ENCODE measurements at regions not wholly inside any gene's neighbourhood (a gene's known extent, or its start where the extent isn't known, plus 50 kb on each side); places are given as distances from the start of the nearest gene placed in this dataset.

DNA sequence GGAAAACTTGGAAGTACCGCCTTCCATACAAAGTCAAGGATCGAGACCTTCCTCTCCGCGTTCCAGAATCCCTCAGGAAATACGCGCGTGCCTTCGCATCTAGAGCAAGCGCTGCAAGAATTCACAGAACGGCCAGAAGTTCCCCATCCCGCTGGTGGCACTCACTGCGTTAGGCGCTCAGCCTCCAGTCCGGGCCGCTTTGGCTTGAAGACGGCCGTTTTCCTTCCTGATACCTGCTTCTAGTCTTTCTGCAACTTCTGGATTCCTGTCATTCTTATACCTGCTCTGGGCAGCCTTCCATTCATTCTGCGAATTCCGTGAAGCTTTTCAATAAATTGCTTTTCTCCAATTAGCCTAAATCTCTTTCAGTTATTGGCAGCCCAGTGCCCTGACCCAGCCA lies 896.4 kb downstream of the TRIML1 start:
- DNase-seq (ENCODE audit: low read depth): no peak
- TF ChIP-seq, protein P1, sequence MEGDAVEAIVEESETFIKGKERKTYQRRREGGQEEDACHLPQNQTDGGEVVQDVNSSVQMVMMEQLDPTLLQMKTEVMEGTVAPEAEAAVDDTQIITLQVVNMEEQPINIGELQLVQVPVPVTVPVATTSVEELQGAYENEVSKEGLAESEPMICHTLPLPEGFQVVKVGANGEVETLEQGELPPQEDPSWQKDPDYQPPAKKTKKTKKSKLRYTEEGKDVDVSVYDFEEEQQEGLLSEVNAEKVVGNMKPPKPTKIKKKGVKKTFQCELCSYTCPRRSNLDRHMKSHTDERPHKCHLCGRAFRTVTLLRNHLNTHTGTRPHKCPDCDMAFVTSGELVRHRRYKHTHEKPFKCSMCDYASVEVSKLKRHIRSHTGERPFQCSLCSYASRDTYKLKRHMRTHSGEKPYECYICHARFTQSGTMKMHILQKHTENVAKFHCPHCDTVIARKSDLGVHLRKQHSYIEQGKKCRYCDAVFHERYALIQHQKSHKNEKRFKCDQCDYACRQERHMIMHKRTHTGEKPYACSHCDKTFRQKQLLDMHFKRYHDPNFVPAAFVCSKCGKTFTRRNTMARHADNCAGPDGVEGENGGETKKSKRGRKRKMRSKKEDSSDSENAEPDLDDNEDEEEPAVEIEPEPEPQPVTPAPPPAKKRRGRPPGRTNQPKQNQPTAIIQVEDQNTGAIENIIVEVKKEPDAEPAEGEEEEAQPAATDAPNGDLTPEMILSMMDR (IDR thresholded peaks at IDR 0.05; ENCODE audit: control insufficient read depth, extremely low read depth, insufficient read depth): no peak
- no peak overlapping the region for H3K4me3 ChIP-seq (ENCODE audit: low read depth, low read length)

DNA sequence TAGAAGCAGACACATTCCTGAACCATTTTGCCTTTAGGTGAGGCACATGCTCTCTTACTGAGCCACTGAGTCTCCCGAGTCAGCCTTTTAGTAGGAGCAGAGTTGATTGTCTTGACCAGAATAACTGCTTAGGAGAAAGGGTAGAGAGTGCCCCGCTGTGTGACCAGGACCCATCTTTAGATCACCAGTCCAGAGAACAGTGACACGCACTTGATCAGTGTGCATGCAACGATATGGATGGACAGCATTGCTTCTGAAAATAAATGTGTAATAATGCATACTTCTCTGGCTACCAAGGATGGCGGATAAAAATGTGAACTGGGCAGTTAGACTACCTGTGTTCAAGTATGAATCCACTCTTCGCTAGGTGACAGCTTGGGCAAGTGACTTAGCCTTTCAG lies 897.7 kb downstream of the TRIML1 start:
- TF ChIP-seq, protein P1 (IDR thresholded peaks at IDR 0.05; ENCODE audit: control insufficient read depth, extremely low read depth, insufficient read depth): no peak
- H3K4me3 ChIP-seq (ENCODE audit: low read depth, low read length): no peak overlapping the region
- DNase-seq (ENCODE audit: low read depth): no peak

DNA sequence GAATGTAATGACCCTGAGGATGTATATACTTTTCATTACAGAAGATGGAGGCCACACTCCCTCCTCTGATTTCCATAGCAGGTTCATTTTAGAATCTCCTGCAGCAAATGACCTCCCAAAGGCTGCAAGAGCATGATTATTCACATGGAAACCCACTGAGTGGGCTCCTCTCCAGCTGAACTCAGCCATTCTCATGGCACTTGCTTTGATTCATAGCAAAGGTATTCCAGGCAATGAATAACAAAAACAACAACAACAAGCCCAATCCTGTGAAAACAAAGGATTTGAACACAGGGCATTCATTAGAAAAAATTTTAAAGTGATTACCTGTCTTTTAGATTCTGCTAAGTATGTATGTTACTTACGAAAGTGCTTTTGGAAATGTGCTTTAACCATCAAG lies 894.0 kb upstream of the FRG1 start:
- TF ChIP-seq, protein P1 (IDR thresholded peaks at IDR 0.05; ENCODE audit: control insufficient read depth, extremely low read depth, insufficient read depth): no peak
- H3K4me3 ChIP-seq (ENCODE audit: low read depth, low read length): no peak overlapping the region
- no peak for DNase-seq (ENCODE audit: low read depth)

DNA sequence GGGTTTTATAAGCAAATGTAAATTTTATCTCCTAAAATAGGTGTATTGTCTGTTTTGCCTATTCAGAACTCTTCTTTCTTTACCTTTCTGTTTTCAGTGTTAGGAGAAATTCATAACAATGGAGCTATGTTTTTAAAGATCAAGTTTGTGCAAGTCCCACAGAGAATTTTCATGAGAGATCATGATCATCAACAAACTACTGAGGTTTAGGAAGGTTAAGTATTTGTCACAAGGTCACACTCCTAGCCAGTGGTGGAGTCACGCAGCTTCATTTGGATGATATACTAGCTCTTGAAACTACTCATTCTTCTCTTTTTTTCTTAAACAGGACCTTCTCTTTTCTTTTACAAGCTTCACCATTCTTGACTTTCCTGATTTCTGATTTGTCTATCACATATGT lies 892.6 kb upstream of the FRG1 start:
- TF ChIP-seq, protein P1 (IDR thresholded peaks at IDR 0.05; ENCODE audit: control insufficient read depth, extremely low read depth, insufficient read depth): no peak
- H3K4me3 ChIP-seq (ENCODE audit: low read depth, low read length): no peak overlapping the region
- DNase-seq (ENCODE audit: low read depth): no peak

DNA sequence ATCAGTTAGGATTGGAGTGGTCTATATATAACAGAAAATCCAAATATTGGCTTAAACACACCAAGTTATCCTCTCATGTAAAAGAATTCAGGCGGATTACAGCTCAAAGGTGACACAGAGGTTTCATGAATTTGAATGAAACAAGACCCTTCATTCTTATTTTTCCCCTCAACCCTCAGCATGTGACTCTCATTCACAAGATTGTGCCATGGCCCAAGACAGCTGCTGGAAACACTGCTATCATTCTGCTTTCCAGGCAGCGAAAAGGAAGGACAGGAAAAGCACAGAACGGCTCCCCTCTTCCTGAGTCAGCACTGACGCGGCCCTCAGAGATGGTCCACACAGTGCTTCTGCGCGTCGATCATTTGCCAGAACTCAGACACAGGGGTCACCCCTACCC lies 891.0 kb upstream of the FRG1 start:
- TF ChIP-seq, protein P1 (IDR thresholded peaks at IDR 0.05; ENCODE audit: control insufficient read depth, extremely low read depth, insufficient read depth): no peak
- no peak overlapping the region for H3K4me3 ChIP-seq (ENCODE audit: low read depth, low read length)
- DNase-seq (ENCODE audit: low read depth): no peak

DNA sequence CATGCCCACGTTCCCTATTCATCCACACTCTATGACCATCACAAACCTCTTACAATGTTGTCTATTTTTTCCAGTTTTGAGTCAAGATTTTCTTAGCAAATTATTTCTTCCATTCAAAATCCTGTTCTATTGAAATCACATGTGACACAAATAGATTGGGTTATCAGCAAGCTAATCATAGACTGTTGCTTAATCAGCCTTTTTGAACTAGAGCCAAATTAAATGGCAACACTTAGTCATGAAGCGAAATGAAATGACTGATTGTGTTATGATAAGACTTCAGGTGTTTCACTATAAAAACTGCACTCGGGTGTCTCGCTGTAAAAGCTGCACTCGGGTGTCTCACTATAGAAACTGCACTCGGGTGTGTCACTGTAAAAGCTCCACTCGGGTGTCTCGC lies 890.0 kb upstream of the FRG1 start:
- no peak for DNase-seq (ENCODE audit: low read depth)
- TF ChIP-seq, protein P1 (IDR thresholded peaks at IDR 0.05; ENCODE audit: control insufficient read depth, extremely low read depth, insufficient read depth): no peak
- no peak overlapping the region for H3K4me3 ChIP-seq (ENCODE audit: low read depth, low read length)

DNA sequence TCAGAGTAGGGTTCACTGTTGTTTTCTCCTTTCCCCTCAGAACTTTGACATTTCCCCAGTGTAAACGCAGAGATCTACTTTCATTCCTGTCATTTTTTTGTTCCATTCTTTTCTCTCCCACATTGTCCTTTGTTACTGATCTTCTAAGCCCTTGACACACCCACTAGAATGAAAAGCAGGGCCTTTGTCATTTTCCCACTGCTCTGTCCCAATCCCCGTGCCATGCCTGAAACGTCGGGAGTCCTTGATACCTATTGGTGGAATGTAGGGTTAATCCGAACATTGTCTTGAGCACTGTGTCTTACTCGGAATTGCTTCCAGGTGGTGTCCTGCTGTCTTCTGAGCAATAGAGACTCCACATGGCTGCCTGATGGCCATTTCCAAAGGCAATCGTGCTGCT lies 887.1 kb upstream of the FRG1 start:
- no peak overlapping the region for H3K4me3 ChIP-seq (ENCODE audit: low read depth, low read length)
- no peak for DNase-seq (ENCODE audit: low read depth)
- TF ChIP-seq, protein P1 (IDR thresholded peaks at IDR 0.05; ENCODE audit: control insufficient read depth, extremely low read depth, insufficient read depth): no peak
